CD4-positive, alpha-beta memory T cell (primary cell): ENCODE measurements at regions not wholly inside any gene's neighbourhood (a gene's known extent, or its start where the extent isn't known, plus 50 kb on each side); places are given as distances from the start of the nearest gene placed in this dataset.

ENCODE experiments used
- CTCF ChIA-PET: fragments of 350-600 bp; sonication (Branson Sonifier 250); formaldehyde crosslinking; loops from one replicate; lab custom pipeline; 2021; ENCODE audit warnings: inconsistent platforms; ENCODE audit not compliant: partially characterized antibody; lab: Charles Lee
- POLR2A ChIA-PET: fragments of 350-600 bp; sonication (Branson Sonifier 250); formaldehyde crosslinking; loops from one replicate; lab custom pipeline; 2021; ENCODE audit not compliant: partially characterized antibody; lab: Charles Lee
- DNase-seq, 5 donors: peaks; one replicate each; pipeline versions ENCODE4 v3.0.0 to v3.0.0-alpha.2; 2020 to 2022; ENCODE audit warnings: mixed read lengths in 1 of 5
- H3K27ac ChIP-seq: one replicate; pipeline ENCODE4 v1.7.0; 2013; ENCODE audit warnings: low read depth, low read length
- H3K27me3 ChIP-seq: 2 replicates; pipeline ENCODE4 v1.7.0; 2013; ENCODE audit warnings: mild to moderate bottlenecking, low read length, moderate library complexity; ENCODE audit not compliant: insufficient read depth
- H3K36me3 ChIP-seq: 2 replicates; pipeline ENCODE4 v1.7.0; 2013; ENCODE audit warnings: mild to moderate bottlenecking, low read length, moderate library complexity; ENCODE audit not compliant: insufficient read depth
- H3K4me1 ChIP-seq: 2 replicates; pipeline ENCODE4 v1.7.0; 2013; ENCODE audit warnings: mild to moderate bottlenecking, low read length, moderate library complexity; ENCODE audit not compliant: insufficient read depth
- H3K4me3 ChIP-seq, 2 donors: one replicate each; pipeline ENCODE4 v1.7.0; 2013; ENCODE audit warnings: low read length in 2 of 2, mild to moderate bottlenecking in 1 of 2
- H3K9me3 ChIP-seq, 2 donors: one replicate each; pipeline ENCODE4 v1.7.0; 2013; ENCODE audit warnings: low read length in 2 of 2, control low read depth in 1 of 2; ENCODE audit not compliant: control insufficient read depth in 1 of 2
- H3K27ac Mint-ChIP-seq, 7 donors: one replicate each; pipeline ENCODE4 v1.8.0; 2020 to 2021; ENCODE audit warnings: mixed read lengths in 7 of 7, mild to moderate bottlenecking in 6 of 7, inconsistent platforms in 3 of 7, moderate library complexity in 3 of 7
- H3K27me3 Mint-ChIP-seq, 2 donors: one replicate each; pipeline ENCODE4 v1.8.0; 2020 to 2021; ENCODE audit warnings: mixed read lengths in 2 of 2
- H3K36me3 Mint-ChIP-seq, 2 donors: one replicate each; pipeline ENCODE4 v1.8.0; 2020 to 2021; ENCODE audit warnings: mixed read lengths in 2 of 2, inconsistent platforms in 1 of 2, mild to moderate bottlenecking in 1 of 2
- H3K4me1 Mint-ChIP-seq, 4 donors: one replicate each; pipeline ENCODE4 v1.8.0; 2020 to 2021; ENCODE audit warnings: mixed read lengths in 4 of 4, mild to moderate bottlenecking in 1 of 4
- H3K4me3 Mint-ChIP-seq, 8 donors: one replicate each; pipeline ENCODE4 v1.8.0; 2020 to 2021; ENCODE audit warnings: mixed read lengths in 8 of 8, mild to moderate bottlenecking in 7 of 8, moderate library complexity in 6 of 8, inconsistent platforms in 3 of 8
- H3K9me3 Mint-ChIP-seq, 8 donors: one replicate each; pipeline ENCODE4 v1.8.0; 2020 to 2021; ENCODE audit warnings: mixed read lengths in 8 of 8, mild to moderate bottlenecking in 5 of 8, inconsistent platforms in 3 of 8, moderate library complexity in 1 of 8
- intact Hi-C: fragments of 100-400 bp; cut with micrococcal nuclease; formaldehyde crosslinking; loops from one replicate; pipeline ENCODE4 v1.15.1; 2023

- DNase-seq, result peak; percentile 25 to 48 (median 37)
- no peaks in the 10 kb centered on the region for H3K9me3 Mint-ChIP-seq
- Histone ChIP-seq H3K27ac (no peak overlapping the region), H3K36me3 (no peaks in the 10 kb centered on the region), H3K9me3 (no peaks in the 10 kb centered on the region), H3K4me3 (no peak overlapping the region), H3K4me1 (no peaks in the 10 kb centered on the region), H3K27me3 (no peaks in the 10 kb centered on the region)
- no peak overlapping the region for H3K4me3 Mint-ChIP-seq
- H3K27ac Mint-ChIP-seq, result no peak overlapping the region
- H3K36me3 Mint-ChIP-seq, result no peaks in the 10 kb centered on the region
- ChIA-PET POLR2A (interaction anchor here (0.9 kb wide), 1 partner anchor 197 kb away, joined by 3 read pairs; no protein-coding TSS in a partner anchor), CTCF (interaction anchor here (1.0 to 3.7 kb wide), 17 partner anchors 11 to 1955 kb away, joined by 3 to 30 read pairs (median 5); no protein-coding TSS in a partner anchor)
- H3K27me3 Mint-ChIP-seq, result no peaks in the 10 kb centered on the region
- intact Hi-C loops, result loop anchor here (1.0 kb wide), 1 partner anchor 197 kb away; no protein-coding TSS in a partner anchor
- H3K4me1 Mint-ChIP-seq, result peaks cover 0 to 2% (median 0%) of the 10 kb centered on the region in 4 donors
Observed at GRCh38 chr1:101506541-101507164, 269.8 kb downstream of the S1PR1 start.

- DNase-seq, result no peak
- Mint-ChIP-seq H3K27ac (no peak overlapping the region), H3K4me3 (no peak overlapping the region), H3K4me1 (peaks cover 0 to 2% (median 0%) of the 10 kb centered on the region in 4 donors), H3K27me3 (no peaks in the 10 kb centered on the region), H3K9me3 (no peaks in the 10 kb centered on the region), H3K36me3 (no peaks in the 10 kb centered on the region)
- Histone ChIP-seq H3K36me3 (no peaks in the 10 kb centered on the region), H3K27me3 (no peaks in the 10 kb centered on the region), H3K4me1 (no peaks in the 10 kb centered on the region), H3K4me3 (no peak overlapping the region), H3K27ac (no peak overlapping the region), H3K9me3 (no peaks in the 10 kb centered on the region)
- intact Hi-C loops, result no loop called here
- CTCF ChIA-PET, result interaction anchor here (1.2 to 3.7 kb wide), 5 partner anchors 13 to 639 kb away, joined by 3 to 30 read pairs (median 10); no protein-coding TSS in a partner anchor
- POLR2A ChIA-PET, result no interaction called here
Observed at GRCh38 chr1:101507547-101507971, 270.7 kb downstream of the S1PR1 start.

- no peak overlapping the region for H3K4me3 Mint-ChIP-seq
Observed at GRCh38 chr1:101508913-101509312, 272.1 kb downstream of the S1PR1 start.

GRCh38 chr1:101509370-101509769 lies 272.6 kb downstream of the S1PR1 start:
- intact Hi-C loops, result no loop called here
- Mint-ChIP-seq H3K36me3 (no peaks in the 10 kb centered on the region), H3K27me3 (peaks cover 1% of the 10 kb centered on the region in 2 donors), H3K9me3 (no peaks in the 10 kb centered on the region), H3K4me1 (peaks cover 0 to 2% (median 0%) of the 10 kb centered on the region in 4 donors), H3K27ac (no peak overlapping the region), H3K4me3 (no peak overlapping the region)
- H3K27ac ChIP-seq, result no peak overlapping the region
- CTCF ChIA-PET, result interaction anchor here (1.2 kb wide), 1 partner anchor 12 kb away, joined by 3 read pairs; no protein-coding TSS in a partner anchor
- no peak for DNase-seq
- no peaks in the 10 kb centered on the region for H3K36me3 ChIP-seq
- H3K4me3 ChIP-seq, result no peak overlapping the region
- no peaks in the 10 kb centered on the region for H3K27me3 ChIP-seq
- no peaks in the 10 kb centered on the region for H3K4me1 ChIP-seq
- no peaks in the 10 kb centered on the region for H3K9me3 ChIP-seq
- POLR2A ChIA-PET, result no interaction called here

More at GRCh38 chr1:101508913-101509312, 272.1 kb downstream of the S1PR1 start:
- intact Hi-C loops, result no loop called here
- Mint-ChIP-seq H3K27ac (no peak overlapping the region), H3K36me3 (no peaks in the 10 kb centered on the region), H3K27me3 (peaks cover 1% of the 10 kb centered on the region in 2 donors), H3K4me1 (peaks cover 0 to 2% (median 0%) of the 10 kb centered on the region in 4 donors), H3K9me3 (no peaks in the 10 kb centered on the region)
- ChIA-PET CTCF (interaction anchor here (1.2 kb wide), 1 partner anchor 12 kb away, joined by 3 read pairs; no protein-coding TSS in a partner anchor), POLR2A (no interaction called here)
- Histone ChIP-seq H3K27ac (no peak overlapping the region), H3K4me3 (no peak overlapping the region), H3K4me1 (no peaks in the 10 kb centered on the region), H3K9me3 (no peaks in the 10 kb centered on the region), H3K27me3 (no peaks in the 10 kb centered on the region), H3K36me3 (no peaks in the 10 kb centered on the region)
- DNase-seq, result no peak

- CTCF ChIA-PET, result interaction anchor here (1.5 kb wide), 1 partner anchor 34 kb away, joined by 3 read pairs; no protein-coding TSS in a partner anchor
- POLR2A ChIA-PET, result no interaction called here
- H3K27ac ChIP-seq, result no peak overlapping the region
Observed at GRCh38 chr1:101511202-101511891, 274.5 kb downstream of the S1PR1 start.

GRCh38 chr1:101520302-101520701 lies 283.5 kb downstream of the S1PR1 start:
- Mint-ChIP-seq H3K27me3 (peaks cover 9 to 14% of the 10 kb centered on the region in 2 donors), H3K27ac (no peak overlapping the region), H3K36me3 (no peaks in the 10 kb centered on the region), H3K4me3 (no peak overlapping the region), H3K9me3 (peaks cover 3 to 35% (median 13%) of the 10 kb centered on the region in 8 donors), H3K4me1 (peaks cover 0 to 6% (median 2%) of the 10 kb centered on the region in 4 donors)
- Histone ChIP-seq H3K9me3 (no peaks in the 10 kb centered on the region), H3K27me3 (no peaks in the 10 kb centered on the region), H3K4me3 (no peak overlapping the region), H3K27ac (no peak overlapping the region), H3K36me3 (no peaks in the 10 kb centered on the region), H3K4me1 (peaks cover 5% of the 10 kb centered on the region)
- CTCF ChIA-PET, result interaction anchor here (0.8 to 4.7 kb wide), 11 partner anchors 9 to 1997 kb away, joined by 3 to 30 read pairs (median 4); no protein-coding TSS in a partner anchor
- intact Hi-C loops, result loop anchor here (1.0 kb wide), 2 partner anchors 47 to 1995 kb away; no protein-coding TSS in a partner anchor
- POLR2A ChIA-PET, result no interaction called here
- DNase-seq, result peak in 4 of 5 donors; percentile 1 to 30 (median 26)

More at GRCh38 chr1:101511202-101511891, 274.5 kb downstream of the S1PR1 start:
- Mint-ChIP-seq H3K4me3 (no peak overlapping the region), H3K36me3 (no peaks in the 10 kb centered on the region), H3K4me1 (peaks cover 0 to 2% (median 0%) of the 10 kb centered on the region in 4 donors), H3K27ac (no peak overlapping the region), H3K27me3 (peaks cover 3 to 7% of the 10 kb centered on the region in 2 donors), H3K9me3 (peaks cover 0 to 7% (median 2%) of the 10 kb centered on the region in 8 donors)
- intact Hi-C loops, result no loop called here
- no peaks in the 10 kb centered on the region for H3K36me3 ChIP-seq
- no peak for DNase-seq
- no peaks in the 10 kb centered on the region for H3K27me3 ChIP-seq
- H3K4me3 ChIP-seq, result no peak overlapping the region
- H3K9me3 ChIP-seq, result no peaks in the 10 kb centered on the region
- H3K4me1 ChIP-seq, result no peaks in the 10 kb centered on the region

GRCh38 chr1:101522486-101522885 lies 285.7 kb downstream of the S1PR1 start:
- no peak for DNase-seq
- H3K4me3 Mint-ChIP-seq, result no peak overlapping the region
- intact Hi-C loops, result no loop called here
- peaks cover 0 to 23% (median 5%) of the 10 kb centered on the region in 8 donors for H3K9me3 Mint-ChIP-seq
- Histone ChIP-seq H3K9me3 (no peaks in the 10 kb centered on the region), H3K36me3 (no peaks in the 10 kb centered on the region), H3K27ac (no peak overlapping the region), H3K4me1 (peaks cover 5% of the 10 kb centered on the region), H3K27me3 (no peaks in the 10 kb centered on the region), H3K4me3 (no peak overlapping the region)
- H3K27ac Mint-ChIP-seq, result no peak overlapping the region
- H3K4me1 Mint-ChIP-seq, result peaks cover 0 to 6% (median 2%) of the 10 kb centered on the region in 4 donors
- ChIA-PET POLR2A (no interaction called here), CTCF (interaction anchor here (4.7 kb wide), 1 partner anchor 16 kb away, joined by 30 read pairs; no protein-coding TSS in a partner anchor)
- no peaks in the 10 kb centered on the region for H3K36me3 Mint-ChIP-seq
- H3K27me3 Mint-ChIP-seq, result peaks cover 10 to 17% of the 10 kb centered on the region in 2 donors
